HEK293 (cell line): ENCODE measurements at regions not wholly inside any gene's neighbourhood (a gene's known extent, or its start where the extent isn't known, plus 50 kb on each side); places are given as distances from the start of the nearest gene placed in this dataset.

Experiments used
- CTCF ChIA-PET: fragments of 350-600 bp; formaldehyde crosslinking; extraction: SDS; loops from one replicate; lab custom pipeline; 2021; ENCODE audit warnings: antibody characterized with exemption; lab: Yijun Ruan, JAX
- POLR2A ChIA-PET: fragments of 300-600 bp; formaldehyde crosslinking; extraction: SDS; loops from one replicate; lab custom pipeline; 2020; ENCODE audit warnings: antibody characterized with exemption, inconsistent platforms; lab: Yijun Ruan, JAX
- H3K27ac ChIP-seq: fragments of 200-500 bp; sonication (Bioruptor generic); 2 replicates; pipeline ENCODE4 v1.5.1; 2014; ENCODE audit warnings: low read depth, low read length, control low read depth, inconsistent platforms; ENCODE audit errors: extremely low read depth
- H3K36me3 ChIP-seq, 2 experiments: fragments of 200-500 bp in 1 of 2; sonication (Bioruptor generic) in 1 of 2; 1 replicate in 1 of 2; 2 replicates in 1 of 2; pipeline ENCODE4 v1.5.1; 2014 to 2017; ENCODE audit warnings: inconsistent platforms in 2 of 2, low read length in 2 of 2; ENCODE audit not compliant: control insufficient read depth in 2 of 2, insufficient read depth in 1 of 2
- H3K4me1 ChIP-seq: fragments of 200-500 bp; sonication (Bioruptor generic); 2 replicates; pipeline ENCODE4 v1.5.1; 2014; ENCODE audit warnings: mild to moderate bottlenecking, low read length, inconsistent platforms; ENCODE audit not compliant: control insufficient read depth, insufficient read depth
- H3K4me3 ChIP-seq: 2 replicates; pipeline ENCODE4 v1.5.1; 2011; ENCODE audit warnings: low read depth, mild to moderate bottlenecking, control low read depth, low read length, moderate library complexity
- H3K9me3 ChIP-seq: fragments of 200-500 bp; sonication (Bioruptor generic); 2 replicates; pipeline ENCODE4 v1.5.1; 2014; ENCODE audit warnings: low read depth, low read length, inconsistent platforms; ENCODE audit not compliant: control insufficient read depth, insufficient read depth
- EGR2 ChIP-seq: fragments of 450-650 bp; formaldehyde crosslinking; IDR thresholded peaks from 2 replicates; pipeline ENCODE4 v1.5.1; 2016; ENCODE audit warnings: low read depth, missing biosample characterization, missing genetic modification characterization
- GLIS2 ChIP-seq: fragments of 450-650 bp; formaldehyde crosslinking; IDR thresholded peaks from 2 replicates; pipeline ENCODE4 v1.5.1; 2016; ENCODE audit warnings: missing biosample characterization, missing genetic modification characterization
- HOXA7 ChIP-seq: sonication (generic); formaldehyde crosslinking; IDR thresholded peaks from 2 replicates; pipeline ENCODE4 v1.8.1; 2022; ENCODE audit warnings: missing genetic modification reagents, borderline replicate concordance
- KLF10 ChIP-seq: fragments of 450-650 bp; IDR thresholded peaks from 2 replicates; pipeline ENCODE4 v1.5.1; 2018; ENCODE audit warnings: missing biosample characterization, mild to moderate bottlenecking, missing genetic modification characterization
- MZF1 ChIP-seq: fragments of 450-650 bp; formaldehyde crosslinking; IDR thresholded peaks from 2 replicates; pipeline ENCODE4 v1.5.1; 2017; ENCODE audit warnings: missing biosample characterization, missing genetic modification characterization, borderline replicate concordance
- RBAK ChIP-seq: fragments of 450-650 bp; formaldehyde crosslinking; IDR thresholded peaks from 2 replicates; pipeline ENCODE4 v1.5.1; 2016; ENCODE audit warnings: missing biosample characterization, missing genetic modification characterization
- REPIN1 ChIP-seq: fragments of 450-650 bp; formaldehyde crosslinking; IDR thresholded peaks from 2 replicates; pipeline ENCODE4 v1.5.1; 2017; ENCODE audit warnings: missing biosample characterization, missing genetic modification characterization, low read depth
- SP3 ChIP-seq: fragments of 450-650 bp; formaldehyde crosslinking; IDR thresholded peaks from 2 replicates; pipeline ENCODE4 v1.5.1; 2016; ENCODE audit warnings: missing biosample characterization, missing genetic modification characterization
- SP7 ChIP-seq: fragments of 450-650 bp; formaldehyde crosslinking; IDR thresholded peaks from 2 replicates; pipeline ENCODE4 v1.5.1; 2016; ENCODE audit warnings: missing biosample characterization, missing genetic modification characterization
- YY1 ChIP-seq: fragments of 450-650 bp; formaldehyde crosslinking; IDR thresholded peaks from 2 replicates; pipeline ENCODE4 v1.5.1; 2018; ENCODE audit warnings: missing biosample characterization, missing genetic modification characterization
- ZNF16 ChIP-seq: fragments of 450-650 bp; formaldehyde crosslinking; IDR thresholded peaks from 2 replicates; pipeline ENCODE4 v1.5.1; 2016; ENCODE audit warnings: low read depth, missing biosample characterization, missing genetic modification characterization
- ZNF202 ChIP-seq: fragments of 450-650 bp; formaldehyde crosslinking; IDR thresholded peaks from 2 replicates; pipeline ENCODE4 v1.5.1; 2016; ENCODE audit warnings: missing biosample characterization, missing genetic modification characterization, borderline replicate concordance
- ZNF302 ChIP-seq: fragments of 450-650 bp; formaldehyde crosslinking; IDR thresholded peaks from 2 replicates; pipeline ENCODE4 v1.5.1; 2016; ENCODE audit warnings: missing biosample characterization, missing genetic modification characterization, low read depth
- ZNF354C ChIP-seq: fragments of 450-650 bp; formaldehyde crosslinking; IDR thresholded peaks from 2 replicates; pipeline ENCODE4 v1.5.1; 2016; ENCODE audit warnings: missing biosample characterization, missing genetic modification characterization, low read depth, borderline replicate concordance
- ZNF416 ChIP-seq: fragments of 450-650 bp; formaldehyde crosslinking; IDR thresholded peaks from 2 replicates; pipeline ENCODE4 v1.5.1; 2016; ENCODE audit warnings: missing biosample characterization, missing genetic modification characterization
- ZNF529 ChIP-seq: fragments of 450-650 bp; formaldehyde crosslinking; IDR thresholded peaks from 2 replicates; pipeline ENCODE4 v1.5.1; 2017; ENCODE audit warnings: missing genetic modification characterization, missing biosample characterization; ENCODE audit not compliant: insufficient replicate concordance
- ZNF560 ChIP-seq: fragments of 450-650 bp; formaldehyde crosslinking; IDR thresholded peaks from 2 replicates; pipeline ENCODE4 v1.5.1; 2017; ENCODE audit warnings: missing biosample characterization, missing genetic modification characterization, borderline replicate concordance
- ZNF621 ChIP-seq: fragments of 450-650 bp; formaldehyde crosslinking; IDR thresholded peaks from 2 replicates; pipeline ENCODE4 v1.5.1; 2017; ENCODE audit warnings: missing biosample characterization, missing genetic modification characterization
- ZNF623 ChIP-seq: fragments of 450-650 bp; formaldehyde crosslinking; IDR thresholded peaks from 2 replicates; pipeline ENCODE4 v1.5.1; 2016; ENCODE audit warnings: missing biosample characterization, missing genetic modification characterization
- ZNF654 ChIP-seq: fragments of 450-650 bp; formaldehyde crosslinking; IDR thresholded peaks from 2 replicates; pipeline ENCODE4 v1.5.1; 2016; ENCODE audit warnings: low read depth, missing biosample characterization, missing genetic modification characterization
- ZNF768 ChIP-seq: fragments of 450-650 bp; formaldehyde crosslinking; IDR thresholded peaks from 2 replicates; pipeline ENCODE4 v1.5.1; 2018; ENCODE audit warnings: missing biosample characterization, mild to moderate bottlenecking, missing genetic modification characterization
- ZNF777 ChIP-seq: fragments of 450-650 bp; formaldehyde crosslinking; IDR thresholded peaks from 2 replicates; pipeline ENCODE4 v1.5.1; 2017; ENCODE audit warnings: missing biosample characterization, missing genetic modification characterization, borderline replicate concordance
- TF ChIP-seq, protein P1 (sequence below): fragments of 450-650 bp; formaldehyde crosslinking; IDR thresholded peaks from 2 replicates; pipeline ENCODE4 v1.5.1; 2016; ENCODE audit warnings: missing biosample characterization, missing genetic modification characterization
- TF ChIP-seq, protein P2 (sequence below): fragments of 450-650 bp; formaldehyde crosslinking; IDR thresholded peaks from 2 replicates; pipeline ENCODE4 v1.5.1; 2016; ENCODE audit warnings: missing biosample characterization, missing genetic modification characterization, low read depth
- TF ChIP-seq, protein P3 (sequence below): fragments of 450-650 bp; formaldehyde crosslinking; IDR thresholded peaks from 2 replicates; pipeline ENCODE4 v1.5.1; 2017; ENCODE audit warnings: missing biosample characterization, missing genetic modification characterization
- TF ChIP-seq, protein P4 (sequence below): fragments of 450-650 bp; formaldehyde crosslinking; IDR thresholded peaks from 2 replicates; pipeline ENCODE4 v1.5.1; 2016; ENCODE audit warnings: missing biosample characterization, missing genetic modification characterization
- TF ChIP-seq, protein P5 (sequence below): fragments of 450-650 bp; formaldehyde crosslinking; IDR thresholded peaks from 2 replicates; pipeline ENCODE4 v1.5.1; 2016; ENCODE audit warnings: missing biosample characterization, missing genetic modification characterization

DNA sequence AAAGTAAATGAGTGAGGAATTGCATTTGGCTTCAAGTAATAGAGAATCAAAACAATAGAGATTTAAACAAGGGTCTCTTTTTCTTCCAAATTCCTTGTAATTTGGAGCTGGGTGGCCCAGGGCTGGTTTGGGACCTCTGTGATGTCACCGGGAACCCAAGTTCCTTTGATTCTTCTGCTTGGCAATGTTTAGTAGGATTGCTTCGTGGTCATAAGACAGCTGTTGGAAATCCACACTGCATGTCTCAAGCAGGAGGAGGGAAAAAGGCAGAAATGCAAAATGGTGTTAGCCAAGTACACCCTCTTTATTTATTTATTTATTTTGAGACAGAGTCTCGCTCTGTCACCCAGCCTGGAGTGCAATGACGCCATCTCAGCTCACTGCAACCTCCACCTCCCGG lies 72.6 kb upstream of the IL12B start (continued):
- no peak for TF ChIP-seq ZNF777 (tag by site-specific recombination)
- TF ChIP-seq, protein P1, sequence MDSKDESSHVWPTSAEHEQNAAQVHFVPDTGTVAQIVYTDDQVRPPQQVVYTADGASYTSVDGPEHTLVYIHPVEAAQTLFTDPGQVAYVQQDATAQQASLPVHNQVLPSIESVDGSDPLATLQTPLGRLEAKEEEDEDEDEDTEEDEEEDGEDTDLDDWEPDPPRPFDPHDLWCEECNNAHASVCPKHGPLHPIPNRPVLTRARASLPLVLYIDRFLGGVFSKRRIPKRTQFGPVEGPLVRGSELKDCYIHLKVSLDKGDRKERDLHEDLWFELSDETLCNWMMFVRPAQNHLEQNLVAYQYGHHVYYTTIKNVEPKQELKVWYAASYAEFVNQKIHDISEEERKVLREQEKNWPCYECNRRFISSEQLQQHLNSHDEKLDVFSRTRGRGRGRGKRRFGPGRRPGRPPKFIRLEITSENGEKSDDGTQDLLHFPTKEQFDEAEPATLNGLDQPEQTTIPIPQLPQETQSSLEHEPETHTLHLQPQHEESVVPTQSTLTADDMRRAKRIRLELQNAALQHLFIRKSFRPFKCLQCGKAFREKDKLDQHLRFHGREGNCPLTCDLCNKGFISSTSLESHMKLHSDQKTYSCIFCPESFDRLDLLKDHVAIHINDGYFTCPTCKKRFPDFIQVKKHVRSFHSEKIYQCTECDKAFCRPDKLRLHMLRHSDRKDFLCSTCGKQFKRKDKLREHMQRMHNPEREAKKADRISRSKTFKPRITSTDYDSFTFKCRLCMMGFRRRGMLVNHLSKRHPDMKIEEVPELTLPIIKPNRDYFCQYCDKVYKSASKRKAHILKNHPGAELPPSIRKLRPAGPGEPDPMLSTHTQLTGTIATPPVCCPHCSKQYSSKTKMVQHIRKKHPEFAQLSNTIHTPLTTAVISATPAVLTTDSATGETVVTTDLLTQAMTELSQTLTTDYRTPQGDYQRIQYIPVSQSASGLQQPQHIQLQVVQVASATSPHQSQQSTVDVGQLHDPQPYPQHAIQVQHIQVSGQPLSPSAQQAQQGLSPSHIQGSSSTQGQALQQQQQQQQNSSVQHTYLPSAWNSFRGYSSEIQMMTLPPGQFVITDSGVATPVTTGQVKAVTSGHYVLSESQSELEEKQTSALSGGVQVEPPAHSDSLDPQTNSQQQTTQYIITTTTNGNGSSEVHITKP (tag by site-specific recombination): no peak
- no peak for TF ChIP-seq KLF10 (tag by site-specific recombination)
- no peak for TF ChIP-seq ZNF768 (tag by site-specific recombination)

DNA sequence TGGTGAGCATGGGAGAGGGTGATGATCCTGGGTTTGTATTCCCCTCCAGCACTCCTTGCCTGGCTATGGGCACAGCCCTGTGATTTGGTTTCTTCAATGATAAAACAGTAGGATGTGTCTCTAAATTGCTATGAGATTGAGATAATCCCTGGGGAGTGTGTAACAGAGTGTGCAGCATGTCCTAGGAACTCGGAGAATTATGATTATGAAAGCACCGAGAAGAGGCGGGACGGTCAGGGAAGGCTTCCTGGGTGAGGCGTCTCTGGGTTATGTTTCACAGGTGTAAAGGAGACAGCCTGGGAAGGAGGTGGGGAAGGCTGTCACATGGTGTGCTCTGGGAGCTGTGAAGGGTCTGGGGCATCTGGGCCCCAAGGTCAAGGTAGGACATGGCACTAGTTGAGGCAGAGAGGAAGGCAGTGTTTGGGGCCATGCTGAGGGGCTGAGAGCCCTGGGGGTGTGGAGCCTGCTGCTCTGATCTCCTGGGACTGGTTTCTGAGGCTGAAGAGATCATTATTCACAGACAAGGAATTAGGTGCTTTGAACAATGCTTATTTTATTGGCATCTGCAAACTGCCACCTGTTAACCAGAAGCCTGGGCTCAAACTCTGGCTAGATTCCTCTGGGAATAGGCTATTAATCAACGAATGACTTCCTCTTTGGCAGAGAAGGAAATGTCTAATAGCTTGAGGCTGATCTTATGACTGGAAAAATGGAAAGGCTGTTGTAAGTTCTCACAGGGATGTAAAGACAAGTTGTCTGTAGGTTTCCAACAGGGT lies 73.8 kb upstream of the IL12B start:
- ChIA-PET POLR2A (no interaction called here), CTCF (interaction anchor here (0.5 kb wide), 1 partner anchor 477 kb away, joined by 3 read pairs; no protein-coding TSS in a partner anchor)
- no peaks in the 10 kb centered on the region for H3K36me3 ChIP-seq
- no peaks in the 10 kb centered on the region for H3K9me3 ChIP-seq
- peaks cover 5% of the 10 kb centered on the region; the same call in 1 of the 2 replicates for H3K4me1 ChIP-seq
- peak overlapping the region; percentile 28 for H3K27ac ChIP-seq
- no peak overlapping the region for H3K4me3 ChIP-seq
- TF ChIP-seq ZNF416 (tag by site-specific recombination): no peak
- TF ChIP-seq ZNF654: no peak
- no peak for TF ChIP-seq MZF1 (tag by site-specific recombination)
- peak; percentile 25; the same call in 1 of the 2 replicates for TF ChIP-seq KLF10 (tag by site-specific recombination)
- TF ChIP-seq ZNF560 (tag by site-specific recombination): no peak
- TF ChIP-seq ZNF621 (tag by site-specific recombination): no peak
- no peak for TF ChIP-seq ZNF354C
- TF ChIP-seq ZNF623 (tag by site-specific recombination): no peak
- TF ChIP-seq ZNF202 (tag by site-specific recombination): no peak
- TF ChIP-seq, protein P2, sequence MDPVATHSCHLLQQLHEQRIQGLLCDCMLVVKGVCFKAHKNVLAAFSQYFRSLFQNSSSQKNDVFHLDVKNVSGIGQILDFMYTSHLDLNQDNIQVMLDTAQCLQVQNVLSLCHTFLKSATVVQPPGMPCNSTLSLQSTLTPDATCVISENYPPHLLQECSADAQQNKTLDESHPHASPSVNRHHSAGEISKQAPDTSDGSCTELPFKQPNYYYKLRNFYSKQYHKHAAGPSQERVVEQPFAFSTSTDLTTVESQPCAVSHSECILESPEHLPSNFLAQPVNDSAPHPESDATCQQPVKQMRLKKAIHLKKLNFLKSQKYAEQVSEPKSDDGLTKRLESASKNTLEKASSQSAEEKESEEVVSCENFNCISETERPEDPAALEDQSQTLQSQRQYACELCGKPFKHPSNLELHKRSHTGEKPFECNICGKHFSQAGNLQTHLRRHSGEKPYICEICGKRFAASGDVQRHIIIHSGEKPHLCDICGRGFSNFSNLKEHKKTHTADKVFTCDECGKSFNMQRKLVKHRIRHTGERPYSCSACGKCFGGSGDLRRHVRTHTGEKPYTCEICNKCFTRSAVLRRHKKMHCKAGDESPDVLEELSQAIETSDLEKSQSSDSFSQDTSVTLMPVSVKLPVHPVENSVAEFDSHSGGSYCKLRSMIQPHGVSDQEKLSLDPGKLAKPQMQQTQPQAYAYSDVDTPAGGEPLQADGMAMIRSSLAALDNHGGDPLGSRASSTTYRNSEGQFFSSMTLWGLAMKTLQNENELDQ: no peak
- TF ChIP-seq GLIS2 (tag by site-specific recombination): peak; percentile 63
- TF ChIP-seq, protein P3, sequence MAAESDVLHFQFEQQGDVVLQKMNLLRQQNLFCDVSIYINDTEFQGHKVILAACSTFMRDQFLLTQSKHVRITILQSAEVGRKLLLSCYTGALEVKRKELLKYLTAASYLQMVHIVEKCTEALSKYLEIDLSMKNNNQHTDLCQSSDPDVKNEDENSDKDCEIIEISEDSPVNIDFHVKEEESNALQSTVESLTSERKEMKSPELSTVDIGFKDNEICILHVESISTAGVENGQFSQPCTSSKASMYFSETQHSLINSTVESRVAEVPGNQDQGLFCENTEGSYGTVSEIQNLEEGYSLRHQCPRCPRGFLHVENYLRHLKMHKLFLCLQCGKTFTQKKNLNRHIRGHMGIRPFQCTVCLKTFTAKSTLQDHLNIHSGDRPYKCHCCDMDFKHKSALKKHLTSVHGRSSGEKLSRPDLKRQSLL (tag by site-specific recombination): no peak
- no peak for TF ChIP-seq RBAK
- 0 out of 2 replicates have a peak, but pooled peaks have one; percentile 14 for TF ChIP-seq REPIN1
- no peak for TF ChIP-seq ZNF529 (tag by site-specific recombination)
- TF ChIP-seq, protein P4, sequence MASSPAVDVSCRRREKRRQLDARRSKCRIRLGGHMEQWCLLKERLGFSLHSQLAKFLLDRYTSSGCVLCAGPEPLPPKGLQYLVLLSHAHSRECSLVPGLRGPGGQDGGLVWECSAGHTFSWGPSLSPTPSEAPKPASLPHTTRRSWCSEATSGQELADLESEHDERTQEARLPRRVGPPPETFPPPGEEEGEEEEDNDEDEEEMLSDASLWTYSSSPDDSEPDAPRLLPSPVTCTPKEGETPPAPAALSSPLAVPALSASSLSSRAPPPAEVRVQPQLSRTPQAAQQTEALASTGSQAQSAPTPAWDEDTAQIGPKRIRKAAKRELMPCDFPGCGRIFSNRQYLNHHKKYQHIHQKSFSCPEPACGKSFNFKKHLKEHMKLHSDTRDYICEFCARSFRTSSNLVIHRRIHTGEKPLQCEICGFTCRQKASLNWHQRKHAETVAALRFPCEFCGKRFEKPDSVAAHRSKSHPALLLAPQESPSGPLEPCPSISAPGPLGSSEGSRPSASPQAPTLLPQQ: no peak; the same call in 1 of the 2 replicates
- TF ChIP-seq ZNF302 (tag by site-specific recombination): no peak
- no peak for TF ChIP-seq YY1 (tag by site-specific recombination)
- TF ChIP-seq EGR2 (tag by site-specific recombination): no peak
- no peak for TF ChIP-seq HOXA7 (CRISPR knock-in tag)
- TF ChIP-seq, protein P5, sequence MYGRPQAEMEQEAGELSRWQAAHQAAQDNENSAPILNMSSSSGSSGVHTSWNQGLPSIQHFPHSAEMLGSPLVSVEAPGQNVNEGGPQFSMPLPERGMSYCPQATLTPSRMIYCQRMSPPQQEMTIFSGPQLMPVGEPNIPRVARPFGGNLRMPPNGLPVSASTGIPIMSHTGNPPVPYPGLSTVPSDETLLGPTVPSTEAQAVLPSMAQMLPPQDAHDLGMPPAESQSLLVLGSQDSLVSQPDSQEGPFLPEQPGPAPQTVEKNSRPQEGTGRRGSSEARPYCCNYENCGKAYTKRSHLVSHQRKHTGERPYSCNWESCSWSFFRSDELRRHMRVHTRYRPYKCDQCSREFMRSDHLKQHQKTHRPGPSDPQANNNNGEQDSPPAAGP (tag by site-specific recombination): no peak
- TF ChIP-seq SP3 (tag by site-specific recombination): no peak
- TF ChIP-seq ZNF16 (tag by site-specific recombination): no peak
- peak; percentile 79 for TF ChIP-seq SP7 (tag by site-specific recombination)
